ENCODE measurements at regions not wholly inside any gene's neighbourhood (a gene's known extent, or its start where the extent isn't known, plus 50 kb on each side); places are given as distances from the start of the nearest gene placed in this dataset.

DNA sequence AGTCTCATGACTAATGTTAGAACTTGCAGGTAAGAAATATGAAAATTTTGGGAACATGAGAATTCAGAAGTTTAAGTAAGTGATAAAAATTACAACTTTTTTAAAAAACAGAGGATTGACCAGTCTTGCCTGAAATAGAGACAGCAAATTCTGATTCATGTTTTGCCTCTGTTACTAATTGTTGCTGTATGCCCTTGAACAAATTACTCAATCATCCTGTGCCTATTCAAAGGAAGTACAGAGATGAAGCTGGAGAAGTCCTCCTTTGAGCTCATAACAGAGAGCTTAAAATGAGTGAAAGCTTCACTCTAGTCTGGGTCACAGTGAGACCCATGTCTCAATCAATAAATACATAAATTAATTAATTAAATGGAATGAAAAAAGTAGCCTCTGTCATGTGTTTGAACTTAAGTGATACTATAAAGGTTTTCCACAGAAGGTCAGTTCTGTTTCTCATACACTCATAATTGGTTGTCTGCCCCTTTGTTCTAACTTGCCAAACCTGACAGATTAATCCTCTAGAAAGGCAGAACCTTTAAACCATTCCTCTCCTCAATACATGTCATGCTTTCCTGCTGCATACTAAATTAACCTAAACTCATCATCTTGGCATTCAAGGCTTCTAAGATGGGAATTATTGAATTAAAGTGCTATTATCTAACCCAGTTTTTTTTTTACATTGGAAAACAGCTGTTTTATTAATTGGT lies 374.6 kb upstream of the LRATD1 start:
- TF ChIP-seq, protein P1, sequence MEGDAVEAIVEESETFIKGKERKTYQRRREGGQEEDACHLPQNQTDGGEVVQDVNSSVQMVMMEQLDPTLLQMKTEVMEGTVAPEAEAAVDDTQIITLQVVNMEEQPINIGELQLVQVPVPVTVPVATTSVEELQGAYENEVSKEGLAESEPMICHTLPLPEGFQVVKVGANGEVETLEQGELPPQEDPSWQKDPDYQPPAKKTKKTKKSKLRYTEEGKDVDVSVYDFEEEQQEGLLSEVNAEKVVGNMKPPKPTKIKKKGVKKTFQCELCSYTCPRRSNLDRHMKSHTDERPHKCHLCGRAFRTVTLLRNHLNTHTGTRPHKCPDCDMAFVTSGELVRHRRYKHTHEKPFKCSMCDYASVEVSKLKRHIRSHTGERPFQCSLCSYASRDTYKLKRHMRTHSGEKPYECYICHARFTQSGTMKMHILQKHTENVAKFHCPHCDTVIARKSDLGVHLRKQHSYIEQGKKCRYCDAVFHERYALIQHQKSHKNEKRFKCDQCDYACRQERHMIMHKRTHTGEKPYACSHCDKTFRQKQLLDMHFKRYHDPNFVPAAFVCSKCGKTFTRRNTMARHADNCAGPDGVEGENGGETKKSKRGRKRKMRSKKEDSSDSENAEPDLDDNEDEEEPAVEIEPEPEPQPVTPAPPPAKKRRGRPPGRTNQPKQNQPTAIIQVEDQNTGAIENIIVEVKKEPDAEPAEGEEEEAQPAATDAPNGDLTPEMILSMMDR (IDR thresholded peaks at IDR 0.05; ENCODE audit: insufficient read depth, low read length, poor library complexity, severe bottlenecking): no peak
- no peak for TF ChIP-seq EZH2phosphoT487 (conservative IDR thresholded peaks at IDR 0.05; ENCODE audit: low read length)
